ENCODE measurements at regions not wholly inside any gene's neighbourhood (a gene's known extent, or its start where the extent isn't known, plus 50 kb on each side); places are given as distances from the start of the nearest gene placed in this dataset.

DNA sequence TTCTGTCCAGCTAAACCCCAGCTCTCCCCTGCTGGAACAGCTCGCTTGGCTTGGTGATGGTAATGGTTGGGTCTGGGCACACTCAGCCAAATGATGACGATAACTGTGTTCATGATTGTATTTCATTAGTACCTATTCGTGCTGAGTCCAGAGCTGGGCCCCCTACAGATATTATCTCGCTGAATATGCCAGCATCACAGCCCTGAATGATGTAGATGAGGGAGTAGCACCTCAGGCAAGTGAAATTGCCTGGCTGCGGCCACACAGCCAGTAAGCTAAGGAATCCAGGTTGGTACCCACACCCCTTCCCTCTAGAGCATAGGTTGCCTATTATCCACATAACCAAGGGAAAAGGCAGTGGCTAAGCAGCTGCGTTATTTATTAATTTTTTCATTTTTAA is 163.5 kb downstream of the KTN1 start:
- no peak overlapping the region for H3K4me3 ChIP-seq (ENCODE audit: control extremely low read depth in 1 of 5, extremely low read depth in 1 of 5, insufficient read depth in 1 of 5, low read depth in 2 of 5, low read length in 4 of 5)
- no peaks in the 10 kb centered on the region for H4K20me1 ChIP-seq (ENCODE audit: control insufficient read depth, insufficient read depth, low read length, poor library complexity, severe bottlenecking)
- H3K79me2 ChIP-seq (ENCODE audit: control insufficient read depth, insufficient read depth, low read length): no peaks in the 10 kb centered on the region
- H3K4me1 ChIP-seq (ENCODE audit: control insufficient read depth in 2 of 2, insufficient read depth in 2 of 2, low read length in 2 of 2): no peaks in the 10 kb centered on the region
- H3K9ac ChIP-seq (ENCODE audit: low read length): no peak overlapping the region
- TF ChIP-seq, protein P1, sequence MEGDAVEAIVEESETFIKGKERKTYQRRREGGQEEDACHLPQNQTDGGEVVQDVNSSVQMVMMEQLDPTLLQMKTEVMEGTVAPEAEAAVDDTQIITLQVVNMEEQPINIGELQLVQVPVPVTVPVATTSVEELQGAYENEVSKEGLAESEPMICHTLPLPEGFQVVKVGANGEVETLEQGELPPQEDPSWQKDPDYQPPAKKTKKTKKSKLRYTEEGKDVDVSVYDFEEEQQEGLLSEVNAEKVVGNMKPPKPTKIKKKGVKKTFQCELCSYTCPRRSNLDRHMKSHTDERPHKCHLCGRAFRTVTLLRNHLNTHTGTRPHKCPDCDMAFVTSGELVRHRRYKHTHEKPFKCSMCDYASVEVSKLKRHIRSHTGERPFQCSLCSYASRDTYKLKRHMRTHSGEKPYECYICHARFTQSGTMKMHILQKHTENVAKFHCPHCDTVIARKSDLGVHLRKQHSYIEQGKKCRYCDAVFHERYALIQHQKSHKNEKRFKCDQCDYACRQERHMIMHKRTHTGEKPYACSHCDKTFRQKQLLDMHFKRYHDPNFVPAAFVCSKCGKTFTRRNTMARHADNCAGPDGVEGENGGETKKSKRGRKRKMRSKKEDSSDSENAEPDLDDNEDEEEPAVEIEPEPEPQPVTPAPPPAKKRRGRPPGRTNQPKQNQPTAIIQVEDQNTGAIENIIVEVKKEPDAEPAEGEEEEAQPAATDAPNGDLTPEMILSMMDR (IDR thresholded peaks at IDR 0.05): no peak
- TF ChIP-seq EZH2 (IDR thresholded peaks at IDR 0.05; ENCODE audit: borderline replicate concordance, insufficient read depth, low read depth, low read length, poor library complexity, severe bottlenecking): no peak
- H3K4me1 Mint-ChIP-seq: no peaks in the 10 kb centered on the region
- H3K27ac ChIP-seq (ENCODE audit: low read length in 2 of 2): no peak overlapping the region
- ChIA-PET POLR2A (no interaction called here), CTCF (no interaction called here)
- no peak overlapping the region for H3K27ac Mint-ChIP-seq
- H3K9me3 Mint-ChIP-seq (ENCODE audit: insufficient read depth): no peaks in the 10 kb centered on the region
- ATAC-seq (ENCODE audit: low read depth) (no peak), DNase-seq (no peak)
- no peak overlapping the region for H3K4me2 ChIP-seq (replicated peaks; ENCODE audit: low read depth, low read length, poor library complexity, severe bottlenecking)
- H3K36me3 ChIP-seq (replicated peaks in 1 of 2; ENCODE audit: control extremely low read depth in 1 of 2, control insufficient read depth in 1 of 2, extremely low read depth in 1 of 2, insufficient read depth in 2 of 2, low read length in 1 of 2): no peaks in the 10 kb centered on the region
- H2AFZ ChIP-seq (ENCODE audit: insufficient read depth, low read depth, low read length, poor library complexity, severe bottlenecking): no peak overlapping the region
- H3K27me3 Mint-ChIP-seq: no peaks in the 10 kb centered on the region
- no peaks in the 10 kb centered on the region for H3K27me3 ChIP-seq (replicated peaks in 1 of 4; ENCODE audit: control extremely low read depth in 1 of 4, control insufficient read depth in 3 of 4, insufficient read depth in 4 of 4, low read length in 3 of 4)
- intact Hi-C loops (cut with micrococcal nuclease): no loop called here
- H3K9me3 ChIP-seq (ENCODE audit: control extremely low read depth in 1 of 3, control insufficient read depth in 2 of 3, insufficient read depth in 1 of 3, low read length in 2 of 3): peaks cover 0 to 3% (median 0%) of the 10 kb centered on the region in 3 donors
- WGBS (ENCODE audit: insufficient coverage): 96% methylated on average over 5 of the region's 6 CpGs
- no peak overlapping the region for H3K4me3 Mint-ChIP-seq

DNA sequence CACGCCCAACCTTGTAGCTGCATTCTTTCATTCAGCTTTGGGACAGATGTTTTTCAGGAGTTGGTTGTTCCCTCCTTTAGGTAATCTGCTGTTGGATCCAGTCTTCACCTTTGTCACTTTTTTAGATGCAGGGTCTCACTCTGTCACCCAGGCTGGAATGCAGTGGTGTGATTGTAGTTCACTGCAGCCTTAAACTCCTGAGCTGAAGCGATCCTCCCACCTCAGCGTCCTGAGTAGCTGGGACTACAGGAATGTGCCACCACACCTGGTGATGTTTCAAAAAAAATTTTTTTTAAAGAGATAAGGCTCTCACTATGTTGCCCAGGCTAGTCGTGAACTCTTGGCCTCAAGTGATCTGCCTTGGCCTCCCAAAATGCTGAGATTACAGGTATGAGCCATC is 164.3 kb downstream of the KTN1 start:
- no peak overlapping the region for H3K27ac Mint-ChIP-seq
- Histone ChIP-seq H3K4me1 (ENCODE audit: control insufficient read depth in 2 of 2, insufficient read depth in 2 of 2, low read length in 2 of 2) (no peaks in the 10 kb centered on the region), H3K79me2 (ENCODE audit: control insufficient read depth, insufficient read depth, low read length) (no peaks in the 10 kb centered on the region), H3K27ac (ENCODE audit: low read length in 2 of 2) (no peak overlapping the region), H3K4me3 (ENCODE audit: control extremely low read depth in 1 of 5, extremely low read depth in 1 of 5, insufficient read depth in 1 of 5, low read depth in 2 of 5, low read length in 4 of 5) (no peak overlapping the region), H3K9ac (ENCODE audit: low read length) (no peak overlapping the region), H3K27me3 (replicated peaks in 1 of 4; ENCODE audit: control extremely low read depth in 1 of 4, control insufficient read depth in 3 of 4, insufficient read depth in 4 of 4, low read length in 3 of 4) (no peaks in the 10 kb centered on the region), H4K20me1 (ENCODE audit: control insufficient read depth, insufficient read depth, low read length, poor library complexity, severe bottlenecking) (no peaks in the 10 kb centered on the region), H2AFZ (ENCODE audit: insufficient read depth, low read depth, low read length, poor library complexity, severe bottlenecking) (no peak overlapping the region), H3K9me3 (ENCODE audit: control extremely low read depth in 1 of 3, control insufficient read depth in 2 of 3, insufficient read depth in 1 of 3, low read length in 2 of 3) (peaks cover 0 to 3% (median 0%) of the 10 kb centered on the region in 3 donors), H3K36me3 (replicated peaks in 1 of 2; ENCODE audit: control extremely low read depth in 1 of 2, control insufficient read depth in 1 of 2, extremely low read depth in 1 of 2, insufficient read depth in 2 of 2, low read length in 1 of 2) (no peaks in the 10 kb centered on the region), H3K4me2 (replicated peaks; ENCODE audit: low read depth, low read length, poor library complexity, severe bottlenecking) (no peak overlapping the region)
- H3K4me1 Mint-ChIP-seq: no peaks in the 10 kb centered on the region
- POLR2A ChIA-PET: no interaction called here
- CTCF ChIA-PET: no interaction called here
- intact Hi-C loops (cut with micrococcal nuclease): no loop called here
- H3K9me3 Mint-ChIP-seq (ENCODE audit: insufficient read depth): no peaks in the 10 kb centered on the region
- TF ChIP-seq EZH2 (IDR thresholded peaks at IDR 0.05; ENCODE audit: borderline replicate concordance, insufficient read depth, low read depth, low read length, poor library complexity, severe bottlenecking): no peak
- TF ChIP-seq, protein P1 (IDR thresholded peaks at IDR 0.05): no peak
- 100% methylated on average over 3 of the region's 4 CpGs for WGBS (ENCODE audit: insufficient coverage)
- H3K27me3 Mint-ChIP-seq: no peaks in the 10 kb centered on the region
- ATAC-seq (ENCODE audit: low read depth) (no peak), DNase-seq (no peak)
- no peak overlapping the region for H3K4me3 Mint-ChIP-seq

All from B cell (primary cell).